ENCODE measurements at regions not wholly inside any gene's neighbourhood (a gene's known extent, or its start where the extent isn't known, plus 50 kb on each side); places are given as distances from the start of the nearest gene placed in this dataset.

DNA sequence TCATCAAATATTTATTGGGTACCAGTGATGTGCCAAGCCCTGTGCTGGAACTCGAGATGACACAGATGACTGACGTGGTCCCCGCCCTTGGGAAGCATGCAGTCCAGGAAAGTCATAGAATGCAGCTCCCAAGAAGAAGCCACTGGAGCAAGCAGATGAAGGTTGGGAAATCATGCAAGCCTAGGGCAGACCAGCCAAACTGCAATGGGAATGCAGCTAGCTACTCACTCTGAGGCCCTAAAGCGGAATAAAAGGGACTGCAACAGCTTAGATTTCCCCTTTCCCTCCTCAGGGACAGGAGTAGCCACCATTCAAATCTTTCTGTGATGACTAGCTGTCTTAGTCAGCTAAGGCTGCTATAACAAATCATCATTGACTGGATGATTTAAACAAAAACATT lies 152.2 kb downstream of the MAFB start:
- Histone ChIP-seq H3K4me3 (no peak overlapping the region), H3K79me2 (replicated peaks; ENCODE audit: insufficient read depth) (no peaks in the 10 kb centered on the region), H3F3A (replicated peaks; ENCODE audit: low read depth) (no peaks in the 10 kb centered on the region), H3K9me2 (ENCODE audit: insufficient read depth) (no peaks in the 10 kb centered on the region), H4K20me1 (replicated peaks; ENCODE audit: insufficient read depth) (no peaks in the 10 kb centered on the region; the same call in 1 of the 2 replicates), H3K27ac (ENCODE audit: low read depth) (no peak overlapping the region), H3K27me3 (ENCODE audit: insufficient read depth) (no peaks in the 10 kb centered on the region), H3K4me1 (ENCODE audit: insufficient read depth) (no peaks in the 10 kb centered on the region), H3K36me3 (ENCODE audit: insufficient read depth) (no peaks in the 10 kb centered on the region), H3K4me2 (no peak overlapping the region), H2AFZ (no peak overlapping the region)
- DNase-seq (ENCODE audit: low spot score): no peak
- Mint-ChIP-seq H3K27ac (no peak overlapping the region), H3K36me3 (ENCODE audit: low read depth) (no peaks in the 10 kb centered on the region), H3K9me3 (peaks cover 6% of the 10 kb centered on the region; the same call in 2 of the 3 replicates), H3K4me1 (no peaks in the 10 kb centered on the region), H3K4me3 (no peak overlapping the region), H3K27me3 (ENCODE audit: insufficient read depth, low read depth, poor library complexity) (peaks cover 3% of the 10 kb centered on the region)
- TF ChIP-seq, protein P1, sequence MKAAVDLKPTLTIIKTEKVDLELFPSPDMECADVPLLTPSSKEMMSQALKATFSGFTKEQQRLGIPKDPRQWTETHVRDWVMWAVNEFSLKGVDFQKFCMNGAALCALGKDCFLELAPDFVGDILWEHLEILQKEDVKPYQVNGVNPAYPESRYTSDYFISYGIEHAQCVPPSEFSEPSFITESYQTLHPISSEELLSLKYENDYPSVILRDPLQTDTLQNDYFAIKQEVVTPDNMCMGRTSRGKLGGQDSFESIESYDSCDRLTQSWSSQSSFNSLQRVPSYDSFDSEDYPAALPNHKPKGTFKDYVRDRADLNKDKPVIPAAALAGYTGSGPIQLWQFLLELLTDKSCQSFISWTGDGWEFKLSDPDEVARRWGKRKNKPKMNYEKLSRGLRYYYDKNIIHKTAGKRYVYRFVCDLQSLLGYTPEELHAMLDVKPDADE (IDR thresholded peaks at IDR 0.05): no peak
- TF ChIP-seq STAT1 (IDR thresholded peaks at IDR 0.05; ENCODE audit: unreplicated experiment) (no peak), EZH2 (IDR thresholded peaks at IDR 0.05; ENCODE audit: low read depth, unreplicated experiment) (no peak), ZNF331 (CRISPR knock-in tag; IDR thresholded peaks at IDR 0.05; ENCODE audit: low read depth) (no peak), NANOG (IDR thresholded peaks at IDR 0.05; ENCODE audit: borderline replicate concordance) (no peak), JUNB (IDR thresholded peaks at IDR 0.05; ENCODE audit: unreplicated experiment) (no peak), CREB1 (CRISPR knock-in tag; IDR thresholded peaks at IDR 0.05; ENCODE audit: low read depth) (no peak), ZNF114 (CRISPR knock-in tag; IDR thresholded peaks at IDR 0.05) (no peak), POLR2AphosphoS5 (IDR thresholded peaks at IDR 0.05; ENCODE audit: low read depth) (no peak), EZH2phosphoT487 (IDR thresholded peaks at IDR 0.05; ENCODE audit: unreplicated experiment) (no peak)
- TF ChIP-seq, protein P2, sequence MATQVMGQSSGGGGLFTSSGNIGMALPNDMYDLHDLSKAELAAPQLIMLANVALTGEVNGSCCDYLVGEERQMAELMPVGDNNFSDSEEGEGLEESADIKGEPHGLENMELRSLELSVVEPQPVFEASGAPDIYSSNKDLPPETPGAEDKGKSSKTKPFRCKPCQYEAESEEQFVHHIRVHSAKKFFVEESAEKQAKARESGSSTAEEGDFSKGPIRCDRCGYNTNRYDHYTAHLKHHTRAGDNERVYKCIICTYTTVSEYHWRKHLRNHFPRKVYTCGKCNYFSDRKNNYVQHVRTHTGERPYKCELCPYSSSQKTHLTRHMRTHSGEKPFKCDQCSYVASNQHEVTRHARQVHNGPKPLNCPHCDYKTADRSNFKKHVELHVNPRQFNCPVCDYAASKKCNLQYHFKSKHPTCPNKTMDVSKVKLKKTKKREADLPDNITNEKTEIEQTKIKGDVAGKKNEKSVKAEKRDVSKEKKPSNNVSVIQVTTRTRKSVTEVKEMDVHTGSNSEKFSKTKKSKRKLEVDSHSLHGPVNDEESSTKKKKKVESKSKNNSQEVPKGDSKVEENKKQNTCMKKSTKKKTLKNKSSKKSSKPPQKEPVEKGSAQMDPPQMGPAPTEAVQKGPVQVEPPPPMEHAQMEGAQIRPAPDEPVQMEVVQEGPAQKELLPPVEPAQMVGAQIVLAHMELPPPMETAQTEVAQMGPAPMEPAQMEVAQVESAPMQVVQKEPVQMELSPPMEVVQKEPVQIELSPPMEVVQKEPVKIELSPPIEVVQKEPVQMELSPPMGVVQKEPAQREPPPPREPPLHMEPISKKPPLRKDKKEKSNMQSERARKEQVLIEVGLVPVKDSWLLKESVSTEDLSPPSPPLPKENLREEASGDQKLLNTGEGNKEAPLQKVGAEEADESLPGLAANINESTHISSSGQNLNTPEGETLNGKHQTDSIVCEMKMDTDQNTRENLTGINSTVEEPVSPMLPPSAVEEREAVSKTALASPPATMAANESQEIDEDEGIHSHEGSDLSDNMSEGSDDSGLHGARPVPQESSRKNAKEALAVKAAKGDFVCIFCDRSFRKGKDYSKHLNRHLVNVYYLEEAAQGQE (IDR thresholded peaks at IDR 0.05; ENCODE audit: unreplicated experiment): no peak
- TF ChIP-seq, protein P3, sequence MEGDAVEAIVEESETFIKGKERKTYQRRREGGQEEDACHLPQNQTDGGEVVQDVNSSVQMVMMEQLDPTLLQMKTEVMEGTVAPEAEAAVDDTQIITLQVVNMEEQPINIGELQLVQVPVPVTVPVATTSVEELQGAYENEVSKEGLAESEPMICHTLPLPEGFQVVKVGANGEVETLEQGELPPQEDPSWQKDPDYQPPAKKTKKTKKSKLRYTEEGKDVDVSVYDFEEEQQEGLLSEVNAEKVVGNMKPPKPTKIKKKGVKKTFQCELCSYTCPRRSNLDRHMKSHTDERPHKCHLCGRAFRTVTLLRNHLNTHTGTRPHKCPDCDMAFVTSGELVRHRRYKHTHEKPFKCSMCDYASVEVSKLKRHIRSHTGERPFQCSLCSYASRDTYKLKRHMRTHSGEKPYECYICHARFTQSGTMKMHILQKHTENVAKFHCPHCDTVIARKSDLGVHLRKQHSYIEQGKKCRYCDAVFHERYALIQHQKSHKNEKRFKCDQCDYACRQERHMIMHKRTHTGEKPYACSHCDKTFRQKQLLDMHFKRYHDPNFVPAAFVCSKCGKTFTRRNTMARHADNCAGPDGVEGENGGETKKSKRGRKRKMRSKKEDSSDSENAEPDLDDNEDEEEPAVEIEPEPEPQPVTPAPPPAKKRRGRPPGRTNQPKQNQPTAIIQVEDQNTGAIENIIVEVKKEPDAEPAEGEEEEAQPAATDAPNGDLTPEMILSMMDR (conservative IDR thresholded peaks at IDR 0.05; ENCODE audit: low read depth in 2 of 2): no peak
- TF ChIP-seq, protein P4, sequence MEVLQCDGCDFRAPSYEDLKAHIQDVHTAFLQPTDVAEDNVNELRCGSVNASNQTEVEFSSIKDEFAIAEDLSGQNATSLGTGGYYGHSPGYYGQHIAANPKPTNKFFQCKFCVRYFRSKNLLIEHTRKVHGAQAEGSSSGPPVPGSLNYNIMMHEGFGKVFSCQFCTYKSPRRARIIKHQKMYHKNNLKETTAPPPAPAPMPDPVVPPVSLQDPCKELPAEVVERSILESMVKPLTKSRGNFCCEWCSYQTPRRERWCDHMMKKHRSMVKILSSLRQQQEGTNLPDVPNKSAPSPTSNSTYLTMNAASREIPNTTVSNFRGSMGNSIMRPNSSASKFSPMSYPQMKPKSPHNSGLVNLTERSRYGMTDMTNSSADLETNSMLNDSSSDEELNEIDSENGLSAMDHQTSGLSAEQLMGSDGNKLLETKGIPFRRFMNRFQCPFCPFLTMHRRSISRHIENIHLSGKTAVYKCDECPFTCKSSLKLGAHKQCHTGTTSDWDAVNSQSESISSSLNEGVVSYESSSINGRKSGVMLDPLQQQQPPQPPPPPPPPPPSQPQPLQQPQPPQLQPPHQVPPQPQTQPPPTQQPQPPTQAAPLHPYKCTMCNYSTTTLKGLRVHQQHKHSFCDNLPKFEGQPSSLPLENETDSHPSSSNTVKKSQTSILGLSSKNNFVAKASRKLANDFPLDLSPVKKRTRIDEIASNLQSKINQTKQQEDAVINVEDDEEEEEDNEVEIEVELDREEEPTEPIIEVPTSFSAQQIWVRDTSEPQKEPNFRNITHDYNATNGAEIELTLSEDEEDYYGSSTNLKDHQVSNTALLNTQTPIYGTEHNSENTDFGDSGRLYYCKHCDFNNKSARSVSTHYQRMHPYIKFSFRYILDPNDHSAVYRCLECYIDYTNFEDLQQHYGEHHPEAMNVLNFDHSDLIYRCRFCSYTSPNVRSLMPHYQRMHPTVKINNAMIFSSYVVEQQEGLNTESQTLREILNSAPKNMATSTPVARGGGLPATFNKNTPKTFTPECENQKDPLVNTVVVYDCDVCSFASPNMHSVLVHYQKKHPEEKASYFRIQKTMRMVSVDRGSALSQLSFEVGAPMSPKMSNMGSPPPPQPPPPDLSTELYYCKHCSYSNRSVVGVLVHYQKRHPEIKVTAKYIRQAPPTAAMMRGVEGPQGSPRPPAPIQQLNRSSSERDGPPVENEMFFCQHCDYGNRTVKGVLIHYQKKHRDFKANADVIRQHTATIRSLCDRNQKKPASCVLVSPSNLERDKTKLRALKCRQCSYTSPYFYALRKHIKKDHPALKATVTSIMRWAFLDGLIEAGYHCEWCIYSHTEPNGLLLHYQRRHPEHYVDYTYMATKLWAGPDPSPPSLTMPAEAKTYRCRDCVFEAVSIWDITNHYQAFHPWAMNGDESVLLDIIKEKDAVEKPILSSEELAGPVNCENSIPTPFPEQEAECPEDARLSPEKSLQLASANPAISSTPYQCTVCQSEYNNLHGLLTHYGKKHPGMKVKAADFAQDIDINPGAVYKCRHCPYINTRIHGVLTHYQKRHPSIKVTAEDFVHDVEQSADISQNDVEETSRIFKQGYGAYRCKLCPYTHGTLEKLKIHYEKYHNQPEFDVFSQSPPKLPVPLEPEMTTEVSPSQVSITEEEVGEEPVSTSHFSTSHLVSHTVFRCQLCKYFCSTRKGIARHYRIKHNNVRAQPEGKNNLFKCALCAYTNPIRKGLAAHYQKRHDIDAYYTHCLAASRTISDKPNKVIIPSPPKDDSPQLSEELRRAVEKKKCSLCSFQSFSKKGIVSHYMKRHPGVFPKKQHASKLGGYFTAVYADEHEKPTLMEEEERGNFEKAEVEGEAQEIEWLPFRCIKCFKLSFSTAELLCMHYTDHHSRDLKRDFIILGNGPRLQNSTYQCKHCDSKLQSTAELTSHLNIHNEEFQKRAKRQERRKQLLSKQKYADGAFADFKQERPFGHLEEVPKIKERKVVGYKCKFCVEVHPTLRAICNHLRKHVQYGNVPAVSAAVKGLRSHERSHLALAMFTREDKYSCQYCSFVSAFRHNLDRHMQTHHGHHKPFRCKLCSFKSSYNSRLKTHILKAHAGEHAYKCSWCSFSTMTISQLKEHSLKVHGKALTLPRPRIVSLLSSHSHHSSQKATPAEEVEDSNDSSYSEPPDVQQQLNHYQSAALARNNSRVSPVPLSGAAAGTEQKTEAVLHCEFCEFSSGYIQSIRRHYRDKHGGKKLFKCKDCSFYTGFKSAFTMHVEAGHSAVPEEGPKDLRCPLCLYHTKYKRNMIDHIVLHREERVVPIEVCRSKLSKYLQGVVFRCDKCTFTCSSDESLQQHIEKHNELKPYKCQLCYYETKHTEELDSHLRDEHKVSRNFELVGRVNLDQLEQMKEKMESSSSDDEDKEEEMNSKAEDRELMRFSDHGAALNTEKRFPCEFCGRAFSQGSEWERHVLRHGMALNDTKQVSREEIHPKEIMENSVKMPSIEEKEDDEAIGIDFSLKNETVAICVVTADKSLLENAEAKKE (CRISPR knock-in tag; IDR thresholded peaks at IDR 0.05): no peak
- ATAC-seq: no peak
